Fibroblast of skin of abdomen (primary cell): ENCODE measurements at regions not wholly inside any gene's neighbourhood (a gene's known extent, or its start where the extent isn't known, plus 50 kb on each side); places are given as distances from the start of the nearest gene placed in this dataset.

ENCODE experiments used
- DNase-seq: peaks from one replicate; pipeline ENCODE4 v3.0.0-alpha.2; 2013

GRCh38 chr11:134907636-134908035, 495.6 kb upstream of the B3GAT1 start:
- no peak for DNase-seq

GRCh38 chr11:134906356-134906955, 494.4 kb upstream of the B3GAT1 start:
- DNase-seq: no peak

DNA sequence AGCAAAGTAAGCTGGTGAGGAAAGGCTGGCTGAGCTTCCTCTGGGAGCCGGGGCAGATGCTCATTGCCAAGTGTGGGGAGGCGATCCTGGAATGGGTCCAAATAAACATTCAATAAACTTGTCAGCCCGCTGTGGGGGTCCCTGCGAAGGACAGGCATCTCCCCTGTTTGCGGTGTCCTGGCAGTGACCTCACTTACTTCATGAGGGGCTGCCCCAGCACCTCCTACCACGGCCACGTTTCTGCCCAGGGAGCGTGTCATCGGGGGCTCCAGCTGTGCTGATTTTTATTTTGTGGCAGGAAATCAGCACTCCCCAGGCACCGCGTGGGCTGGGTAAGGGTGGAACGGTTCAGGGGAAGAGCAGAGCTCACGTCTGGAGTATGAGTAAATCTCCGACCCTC, 493.9 kb upstream of the B3GAT1 start:
- DNase-seq: no peak

DNA sequence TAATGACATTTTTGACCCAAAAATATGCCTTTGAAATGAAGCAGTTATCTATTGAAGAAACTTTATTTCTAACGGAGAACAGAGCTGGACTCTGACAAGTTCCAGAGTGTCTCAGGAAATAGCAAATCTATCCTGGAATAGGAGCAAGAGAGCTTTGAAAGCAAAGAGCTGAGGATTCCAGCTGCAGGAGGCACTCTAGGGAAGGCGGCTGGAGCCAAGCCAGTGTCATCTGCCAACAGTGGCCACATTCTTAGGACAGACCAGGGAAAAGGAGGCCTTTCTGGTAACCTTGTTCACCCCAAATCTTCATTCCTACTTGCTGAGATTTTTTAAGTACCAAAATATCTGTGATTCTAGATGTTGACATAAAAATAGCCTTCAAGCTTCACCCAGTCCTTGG, 493.5 kb upstream of the B3GAT1 start:
- no peak for DNase-seq

DNA sequence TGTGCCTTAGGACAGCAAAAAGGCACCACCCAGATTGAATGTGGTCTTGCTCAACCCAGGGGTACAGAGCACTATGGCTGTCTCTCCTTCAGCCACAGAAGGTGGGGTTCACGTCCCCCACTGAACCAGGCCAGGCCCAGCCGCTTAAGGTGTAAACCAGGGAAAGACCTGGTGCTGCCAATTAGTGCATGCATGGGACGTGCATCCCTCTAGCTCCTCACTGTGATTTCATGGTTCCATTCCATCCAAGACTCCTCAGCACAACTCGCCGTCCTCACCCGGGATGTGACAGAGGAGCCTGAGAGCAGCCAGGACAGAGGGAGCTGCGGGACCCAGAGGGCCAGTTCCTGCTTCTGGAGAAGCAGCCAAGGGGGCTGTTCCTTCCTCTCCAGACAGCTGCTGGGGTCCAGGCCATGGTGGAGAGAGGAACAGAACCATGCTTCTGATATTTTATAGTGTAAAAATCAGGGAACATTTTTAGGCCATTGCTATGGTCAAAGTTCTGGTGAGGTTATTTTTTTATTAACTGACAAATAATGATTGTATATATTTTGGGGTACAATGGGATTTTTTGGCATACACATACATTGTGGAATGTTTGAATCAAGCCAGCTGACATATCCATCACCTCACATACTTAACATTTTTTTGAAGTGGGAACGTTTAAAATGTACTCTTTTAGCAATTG, 492.2 kb upstream of the B3GAT1 start:
- no peak for DNase-seq

GRCh38 chr11:134901955-134902918, 490.2 kb upstream of the B3GAT1 start:
- no peak for DNase-seq

DNA sequence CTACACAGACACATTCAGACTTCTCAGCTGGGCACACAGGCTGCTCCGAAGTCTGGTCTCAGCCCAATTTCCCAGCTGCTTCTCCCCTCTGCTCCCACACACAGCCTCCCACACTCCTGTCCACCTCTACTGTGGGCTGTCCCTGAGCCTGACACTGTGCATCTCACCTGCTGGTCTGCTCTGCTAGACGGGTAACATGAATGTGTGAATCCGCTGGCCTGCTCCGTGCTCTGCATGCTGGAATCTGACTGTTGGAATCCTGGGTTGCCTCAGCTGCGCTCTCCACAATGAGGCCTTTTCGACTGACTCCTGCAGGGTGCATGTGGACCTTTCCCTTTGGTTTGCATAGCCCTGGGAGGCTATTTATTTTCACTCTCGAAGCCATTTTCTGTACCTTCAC, 489.5 kb upstream of the B3GAT1 start:
- no peak for DNase-seq

DNA sequence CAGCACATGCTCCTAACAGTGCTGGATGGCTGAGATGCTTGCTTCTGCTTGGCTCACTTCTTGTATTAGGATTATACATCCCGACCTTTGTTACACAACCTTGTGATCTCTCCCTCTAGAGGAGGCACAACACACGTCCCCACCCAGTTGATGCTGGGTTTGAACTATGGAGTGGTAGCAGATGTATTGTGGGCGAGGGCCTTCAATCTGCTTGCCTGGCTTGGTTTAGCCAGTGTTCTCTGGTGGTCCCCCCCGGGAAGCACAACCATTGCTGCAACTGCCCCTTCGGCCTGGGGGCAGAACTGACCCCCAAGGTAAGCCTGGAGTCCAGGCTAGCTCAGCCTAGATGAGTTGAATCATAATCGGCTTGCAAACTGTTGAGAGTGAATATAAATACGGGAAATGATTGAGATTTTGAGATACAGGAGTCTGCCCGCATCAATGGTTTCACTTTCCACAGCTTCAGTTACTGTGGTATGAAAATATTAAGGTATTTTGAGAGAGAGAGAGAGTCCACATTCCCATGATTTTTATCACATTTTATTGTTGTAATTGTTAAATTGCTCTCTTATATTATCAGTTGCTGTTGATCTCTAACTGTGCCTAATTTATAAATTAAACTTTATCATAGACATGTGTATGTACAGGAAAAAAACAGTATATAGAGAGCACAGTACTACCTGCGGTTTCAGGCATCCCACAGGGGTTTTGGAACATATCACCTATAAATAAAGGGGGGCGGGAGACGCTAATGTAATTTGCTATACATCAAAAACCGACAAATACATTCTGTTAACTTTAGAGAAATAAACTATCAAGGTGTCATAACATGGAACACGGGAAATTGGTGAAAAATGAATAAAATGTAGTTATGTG, 482.0 kb upstream of the B3GAT1 start:
- DNase-seq: no peak

DNA sequence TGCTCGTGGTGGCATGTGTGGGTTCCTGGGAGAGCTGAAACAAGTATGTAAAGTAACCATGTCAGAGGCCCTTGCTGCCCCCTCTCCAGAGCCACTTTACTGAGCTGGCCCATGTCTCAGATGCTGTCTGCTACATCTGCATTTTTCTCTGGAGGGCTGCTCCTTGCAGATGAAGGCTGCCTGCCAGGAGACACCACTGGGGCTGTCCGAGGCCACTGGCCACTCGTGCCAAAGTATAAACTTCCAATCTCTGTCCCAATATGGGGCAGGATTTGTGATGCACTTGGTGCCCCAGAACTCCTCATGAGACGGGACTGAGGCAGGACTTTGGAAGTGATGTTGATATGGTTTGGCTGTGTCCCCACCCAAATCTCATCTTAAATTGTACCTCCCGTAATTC, 478.4 kb upstream of the B3GAT1 start:
- DNase-seq: no peak

- DNase-seq: no peak
Observed at GRCh38 chr11:134889832-134890231, 477.8 kb upstream of the B3GAT1 start.

DNA sequence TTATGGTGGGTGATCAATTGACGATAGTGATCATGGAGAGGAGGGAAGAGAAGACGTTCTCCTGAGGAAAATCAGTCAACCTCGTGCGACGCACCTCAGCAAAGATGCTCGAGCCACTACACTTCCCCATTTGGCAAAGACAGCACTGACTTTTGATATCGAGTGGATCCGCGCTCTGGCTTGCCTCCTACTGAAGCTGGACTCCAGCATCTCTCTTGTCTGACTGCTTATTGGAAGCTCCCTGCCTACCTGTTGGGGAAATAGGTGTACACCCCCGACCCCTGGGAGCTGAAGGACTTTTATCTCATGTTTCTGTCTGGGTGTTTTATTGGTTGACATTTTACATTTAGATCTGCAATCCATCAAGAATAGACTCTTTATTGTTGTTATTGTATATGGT, 476.8 kb upstream of the B3GAT1 start:
- DNase-seq: no peak

DNA sequence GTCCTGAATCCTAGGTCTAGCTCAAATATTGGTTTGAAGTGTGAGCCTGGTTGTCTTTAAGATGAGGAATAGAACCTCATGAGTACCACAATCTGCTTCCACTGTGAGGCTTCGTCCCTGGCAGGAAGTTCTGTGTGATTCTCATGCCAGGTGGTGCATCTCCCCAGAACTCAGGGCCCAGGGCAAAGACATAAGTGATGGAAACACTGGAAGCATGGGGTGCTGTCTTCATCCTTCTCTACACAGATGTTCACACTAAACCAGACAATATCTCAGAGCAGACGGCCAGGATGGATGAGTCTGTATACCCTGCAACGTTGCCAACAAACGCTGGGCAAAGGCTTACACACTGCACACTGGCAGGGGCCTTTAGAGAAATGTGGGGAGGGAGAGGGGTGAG, 475.9 kb upstream of the B3GAT1 start:
- DNase-seq: no peak

DNA sequence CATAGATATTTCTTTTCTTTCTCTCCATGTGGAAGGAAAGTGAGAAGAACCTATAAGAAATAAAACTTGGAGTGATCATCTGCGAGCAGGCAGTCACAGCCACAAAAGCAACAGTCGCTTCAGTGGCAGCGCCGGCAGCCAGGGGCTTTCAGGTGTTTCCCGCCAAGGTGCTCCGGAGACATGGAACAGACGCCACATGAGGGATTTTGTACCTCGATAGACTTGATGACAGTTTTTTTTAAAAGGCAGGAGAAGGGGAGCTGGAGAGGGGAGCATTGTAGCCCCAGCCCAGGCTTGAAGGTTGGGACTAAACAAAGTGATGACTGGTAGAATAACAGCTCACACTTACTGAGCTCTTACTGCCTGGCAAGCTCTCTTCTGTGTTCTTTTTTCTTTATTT, 471.4 kb upstream of the B3GAT1 start:
- DNase-seq: no peak

- DNase-seq: no peak
Observed at GRCh38 chr11:134882671-134883297, 470.7 kb upstream of the B3GAT1 start.

DNA sequence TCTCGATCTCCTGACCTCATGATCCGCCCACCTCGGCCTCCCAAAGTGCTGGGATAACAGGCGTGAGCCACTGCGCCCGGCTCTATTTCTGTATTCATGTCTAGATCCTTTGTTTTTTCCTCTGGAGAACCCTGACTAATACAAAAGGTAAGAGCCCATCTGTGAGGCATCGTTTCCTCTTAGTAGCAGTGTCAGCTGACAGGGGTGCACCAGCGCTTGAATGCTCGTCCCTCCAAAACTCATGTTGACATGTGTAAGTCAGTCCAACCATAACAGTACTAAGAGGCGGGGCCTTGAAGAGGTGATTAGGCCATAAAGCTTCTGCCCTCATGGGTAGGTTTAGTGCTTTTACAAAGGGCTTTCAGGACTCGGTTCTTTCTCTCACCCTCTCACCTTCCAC, 470.1 kb upstream of the B3GAT1 start:
- no peak for DNase-seq

DNA sequence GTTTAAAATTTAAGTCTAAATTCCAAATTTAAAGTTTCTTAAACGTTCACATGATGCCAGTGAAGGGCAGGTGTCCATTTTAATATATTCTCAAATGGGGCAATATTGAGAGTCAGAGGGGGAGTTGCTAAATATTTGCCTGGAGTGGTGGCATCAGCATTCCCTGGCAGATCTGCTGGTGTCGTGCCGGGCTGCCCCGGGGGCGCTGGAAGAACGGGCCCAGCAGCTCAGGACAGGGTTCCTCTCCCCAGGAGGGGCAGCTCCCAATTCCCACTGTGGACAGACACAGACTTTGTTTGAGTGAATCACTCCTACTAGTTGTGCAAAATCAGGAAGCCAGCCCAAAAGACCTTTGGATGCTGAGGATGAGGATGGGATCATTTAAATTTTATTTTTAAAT, 468.7 kb upstream of the B3GAT1 start:
- DNase-seq: no peak

DNA sequence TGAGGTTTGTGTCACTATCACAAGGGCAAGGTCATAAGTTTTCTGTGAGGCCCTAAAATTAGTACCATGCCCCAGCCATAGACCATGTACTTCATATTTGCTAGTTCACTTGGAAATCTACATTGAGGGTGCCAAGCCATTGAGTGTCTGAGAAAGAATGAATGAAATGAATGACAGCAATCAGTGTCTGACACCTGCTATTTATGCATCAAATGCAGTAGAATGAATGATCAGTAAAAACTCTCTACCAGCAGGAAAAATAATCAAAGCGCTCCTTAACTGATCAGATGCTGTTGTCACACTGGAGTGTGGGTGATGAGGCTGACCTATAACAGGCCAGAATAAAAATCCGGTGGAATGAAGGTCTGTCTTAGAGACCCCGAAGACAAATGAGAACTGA, 467.9 kb upstream of the B3GAT1 start:
- DNase-seq: no peak

- DNase-seq: no peak
Observed at GRCh38 chr11:134879341-134879740, 467.3 kb upstream of the B3GAT1 start.

DNA sequence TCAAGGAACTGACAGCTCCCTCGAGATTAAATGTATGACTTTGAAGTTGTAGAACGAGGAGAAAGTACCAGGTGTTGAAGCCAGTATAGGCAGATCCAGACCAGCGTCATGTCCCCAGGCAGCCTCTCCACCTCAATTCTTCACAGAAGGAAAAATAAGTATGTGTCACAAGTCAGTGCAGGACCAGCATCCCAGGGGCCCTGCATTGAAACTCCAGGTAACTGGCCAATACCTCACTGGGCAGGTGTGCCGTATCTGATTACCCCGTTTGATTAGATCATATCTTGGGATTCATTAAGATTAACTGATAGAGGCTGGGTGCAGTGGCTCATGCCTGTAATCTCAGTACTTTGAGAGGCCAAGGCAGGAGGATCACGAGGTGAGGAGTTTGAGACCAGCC, 466.7 kb upstream of the B3GAT1 start:
- DNase-seq: no peak

GRCh38 chr11:134876226-134876625, 464.2 kb upstream of the B3GAT1 start:
- DNase-seq: no peak

DNA sequence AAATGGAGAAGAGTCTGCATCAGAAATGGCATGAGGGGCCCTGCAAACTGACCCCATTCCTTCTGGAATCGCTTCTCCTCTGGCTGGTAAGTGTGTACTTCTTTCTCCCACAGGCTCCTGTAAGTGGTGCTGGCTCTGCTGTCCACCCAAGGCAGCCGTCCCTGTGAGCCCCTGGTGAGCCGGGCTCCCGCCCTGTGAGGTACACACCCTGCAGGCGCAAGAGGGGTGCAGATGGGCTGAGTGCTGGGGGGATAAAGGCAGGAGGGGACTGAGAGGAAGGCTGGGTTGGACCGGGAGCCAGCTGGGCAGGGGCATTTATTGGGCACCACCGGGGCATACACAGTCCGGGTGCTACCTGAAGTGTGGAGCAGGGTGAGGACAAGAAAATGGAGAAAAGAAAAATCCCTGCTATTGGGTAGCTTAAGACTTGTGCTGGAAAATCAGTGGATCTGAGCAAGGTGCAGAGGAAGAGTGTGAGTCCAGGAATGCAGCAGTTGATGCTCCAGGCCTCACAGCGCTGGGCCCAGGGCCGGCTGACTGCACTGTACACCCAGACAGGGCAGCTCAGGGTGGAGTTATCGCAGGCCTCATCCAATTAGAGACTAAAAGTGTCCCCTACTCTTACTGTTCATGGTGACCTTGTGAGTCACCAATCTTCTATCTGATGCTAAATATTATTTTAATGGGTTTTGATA, 455.1 kb upstream of the B3GAT1 start:
- DNase-seq: no peak

- no peak for DNase-seq
Observed at GRCh38 chr11:134866215-134866614, 454.2 kb upstream of the B3GAT1 start.
